ENCODE measurements at regions not wholly inside any gene's neighbourhood (a gene's known extent, or its start where the extent isn't known, plus 50 kb on each side); places are given as distances from the start of the nearest gene placed in this dataset.
"Not testable (repeated sequence)": the region's sequence is repeated elsewhere in the genome, so short reads cannot be mapped to it uniquely, and the experiment has no call there.

GRCh38 chrX:140088438-140088837 is 123.1 kb upstream of the CXorf66 start:
- no peak overlapping the region for H3K4me3 ChIP-seq
- WGBS, 4 donors = 61 to 91% (median 80%) methylated on average over 2 of the region's 2 CpGs

GRCh38 chrX:140087875-140088274 is 122.6 kb upstream of the CXorf66 start:
- H3K4me3 ChIP-seq = no peak overlapping the region
- H3K9me3 ChIP-seq (replicated peaks in 1 of 3) = no peaks in the 10 kb centered on the region
- intact Hi-C loops (cut with DNase I) = no loop called here
- no peaks in the 10 kb centered on the region for H3K4me1 ChIP-seq (replicated peaks in 1 of 2)
- TF ChIP-seq, protein P1, sequence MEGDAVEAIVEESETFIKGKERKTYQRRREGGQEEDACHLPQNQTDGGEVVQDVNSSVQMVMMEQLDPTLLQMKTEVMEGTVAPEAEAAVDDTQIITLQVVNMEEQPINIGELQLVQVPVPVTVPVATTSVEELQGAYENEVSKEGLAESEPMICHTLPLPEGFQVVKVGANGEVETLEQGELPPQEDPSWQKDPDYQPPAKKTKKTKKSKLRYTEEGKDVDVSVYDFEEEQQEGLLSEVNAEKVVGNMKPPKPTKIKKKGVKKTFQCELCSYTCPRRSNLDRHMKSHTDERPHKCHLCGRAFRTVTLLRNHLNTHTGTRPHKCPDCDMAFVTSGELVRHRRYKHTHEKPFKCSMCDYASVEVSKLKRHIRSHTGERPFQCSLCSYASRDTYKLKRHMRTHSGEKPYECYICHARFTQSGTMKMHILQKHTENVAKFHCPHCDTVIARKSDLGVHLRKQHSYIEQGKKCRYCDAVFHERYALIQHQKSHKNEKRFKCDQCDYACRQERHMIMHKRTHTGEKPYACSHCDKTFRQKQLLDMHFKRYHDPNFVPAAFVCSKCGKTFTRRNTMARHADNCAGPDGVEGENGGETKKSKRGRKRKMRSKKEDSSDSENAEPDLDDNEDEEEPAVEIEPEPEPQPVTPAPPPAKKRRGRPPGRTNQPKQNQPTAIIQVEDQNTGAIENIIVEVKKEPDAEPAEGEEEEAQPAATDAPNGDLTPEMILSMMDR (IDR thresholded peaks at IDR 0.05) = no peak
- no peak for DNase-seq
- 56 to 78% (median 66%) methylated on average over 4 of the region's 4 CpGs for WGBS, 4 donors
- peaks cover 10% of the 10 kb centered on the region for H3K27me3 ChIP-seq
- H3K36me3 ChIP-seq (replicated peaks in 1 of 2) = no peaks in the 10 kb centered on the region
- no peak overlapping the region for H3K27ac ChIP-seq

More at GRCh38 chrX:140088438-140088837, 123.1 kb upstream of the CXorf66 start:
- Histone ChIP-seq H3K36me3 (replicated peaks in 1 of 2) (no peaks in the 10 kb centered on the region), H3K4me1 (replicated peaks in 1 of 2) (no peaks in the 10 kb centered on the region), H3K27ac (no peak overlapping the region), H3K27me3 (peaks cover 10% of the 10 kb centered on the region), H3K9me3 (replicated peaks in 1 of 3) (no peaks in the 10 kb centered on the region)
- no peak for TF ChIP-seq POLR2A (IDR thresholded peaks at IDR 0.05)
- TF ChIP-seq, protein P1 (IDR thresholded peaks at IDR 0.05) = no peak
- DNase-seq = no peak
- intact Hi-C loops (cut with DNase I) = no loop called here

DNA sequence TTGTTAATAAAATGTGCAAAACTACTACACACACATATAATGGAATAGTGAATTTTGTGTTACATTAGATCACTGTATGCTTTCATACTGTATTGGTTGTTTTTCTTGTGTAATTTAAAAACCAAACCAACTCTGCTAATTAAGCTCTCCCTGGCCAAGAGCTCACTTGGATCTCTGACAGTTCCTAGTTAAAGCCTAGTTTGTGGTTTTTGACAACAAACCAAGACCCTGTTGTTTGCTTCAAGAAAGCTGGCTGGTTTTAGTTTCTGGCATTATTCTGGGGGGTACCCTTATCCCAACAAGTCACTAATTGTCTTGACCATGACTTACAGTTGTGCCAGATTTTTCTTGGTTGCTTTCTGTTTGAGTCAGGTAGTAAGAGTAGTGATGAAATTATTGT is 121.4 kb upstream of the CXorf66 start:
- H3K4me1 ChIP-seq (replicated peaks in 1 of 2) = no peaks in the 10 kb centered on the region
- H3K36me3 ChIP-seq (replicated peaks in 1 of 2) = no peaks in the 10 kb centered on the region
- H3K4me3 ChIP-seq = no peak overlapping the region
- no peak overlapping the region for H3K27ac ChIP-seq
- H3K27me3 ChIP-seq = peaks cover 2% of the 10 kb centered on the region
- intact Hi-C loops (cut with DNase I) = no loop called here
- no peaks in the 10 kb centered on the region for H3K9me3 ChIP-seq (replicated peaks in 1 of 3)
- no peak for TF ChIP-seq POLR2A (IDR thresholded peaks at IDR 0.05)
- TF ChIP-seq, protein P1 (IDR thresholded peaks at IDR 0.05) = no peak
- DNase-seq = no peak

GRCh38 chrX:140074851-140075250 is 109.5 kb upstream of the CXorf66 start:
- intact Hi-C loops (cut with DNase I); DNase-seq; H3K27me3 ChIP-seq; H3K9me3 ChIP-seq (replicated peaks in 1 of 3); H3K4me1 ChIP-seq (replicated peaks in 1 of 2); H3K27ac ChIP-seq; H3K36me3 ChIP-seq (replicated peaks in 1 of 2); H3K4me3 ChIP-seq: not testable (repeated sequence)
- WGBS, 4 donors = no CpG with 5 or more reads among the region's 2 CpGs

GRCh38 chrX:140071037-140071436 is 105.7 kb upstream of the CXorf66 start:
- Histone ChIP-seq H3K4me1 (replicated peaks in 1 of 2) (no peaks in the 10 kb centered on the region), H3K9me3 (replicated peaks in 1 of 3) (no peaks in the 10 kb centered on the region), H3K27me3 (no peaks in the 10 kb centered on the region), H3K36me3 (replicated peaks in 1 of 2) (no peaks in the 10 kb centered on the region), H3K4me3 (no peak overlapping the region), H3K27ac (no peak overlapping the region)
- TF ChIP-seq, protein P1 (IDR thresholded peaks at IDR 0.05) = no peak
- no peak for TF ChIP-seq POLR2A (IDR thresholded peaks at IDR 0.05)
- intact Hi-C loops (cut with DNase I) = no loop called here
- DNase-seq = no peak

All from adrenal gland (tissue), 9 donors.